Body of pancreas (tissue), 4 donors: ENCODE measurements at regions not wholly inside any gene's neighbourhood (a gene's known extent, or its start where the extent isn't known, plus 50 kb on each side); places are given as distances from the start of the nearest gene placed in this dataset.
A peak's percentile ranks its signal among the peaks of the same experiment; 100 is the strongest.

Experiments
- ATAC-seq: fragments of 150-250 bp; one replicate; pipeline ENCODE4 v1.9.1; 2016
- DNase-seq, 4 donors: peaks; one replicate each; pipeline ENCODE4 v3.0.0-alpha.2; 2019
- H3K27ac ChIP-seq, 4 donors: fragments of 200-600 bp; sonication (generic); 1 replicate in 3 of 4; 2 replicates in 1 of 4; pipeline versions ENCODE4 v1.5.1 to v1.6.1; 2016 to 2019; ENCODE audit warnings: mild to moderate bottlenecking in 1 of 4, mixed read lengths in 1 of 4, moderate library complexity in 1 of 4
- H3K27me3 ChIP-seq, 2 donors: fragments of 200-600 bp; sonication (generic); one replicate each; pipeline ENCODE4 v1.6.0; 2016; ENCODE audit warnings: mild to moderate bottlenecking in 1 of 2
- H3K36me3 ChIP-seq, 2 donors: fragments of 200-600 bp; sonication (generic); replicated peaks in 1 of 2; 2 replicates each; pipeline ENCODE4 v1.5.1; 2016; ENCODE audit warnings: low read depth in 2 of 2; ENCODE audit not compliant: insufficient read depth in 1 of 2
- H3K4me1 ChIP-seq: fragments of 200-600 bp; sonication (generic); one replicate; pipeline ENCODE4 v1.6.0; 2016
- H3K4me3 ChIP-seq, 2 donors: fragments of 200-600 bp; sonication (generic); 1 replicate in 1 of 2; 2 replicates in 1 of 2; pipeline ENCODE4 v1.5.1; 2016 to 2019
- H3K9me3 ChIP-seq, 3 donors: fragments of 200-600 bp; sonication (generic); 1 replicate in 2 of 3; 2 replicates in 1 of 3; pipeline ENCODE4 v1.5.1; 2016
- CTCF ChIP-seq, 7 experiments: fragments of 450-650 bp in 4 of 7; fragments of 200-600 bp in 3 of 7; sonication (generic) in 3 of 7; IDR thresholded peaks; one replicate each; pipeline ENCODE4 v1.5.1; 2016 to 2019; ENCODE audit warnings: antibody characterized with exemption in 7 of 7
- POLR2A ChIP-seq, 3 donors: fragments of 450-650 bp; IDR thresholded peaks; one replicate each; pipeline ENCODE4 v1.6.1; 2016; ENCODE audit warnings: antibody characterized with exemption in 3 of 3, mild to moderate bottlenecking in 2 of 3
- WGBS, 2 donors: methylation state at CpG; one replicate each; pipeline ENCODE4 v1.1.5; 2017; 5-methylcytosine and 5-hydroxymethylcytosine counted together
- intact Hi-C: fragments of 100-400 bp; cut with DNase I; formaldehyde crosslinking; loops from one replicate; pipeline ENCODE4 v1.15.1; 2023

DNA sequence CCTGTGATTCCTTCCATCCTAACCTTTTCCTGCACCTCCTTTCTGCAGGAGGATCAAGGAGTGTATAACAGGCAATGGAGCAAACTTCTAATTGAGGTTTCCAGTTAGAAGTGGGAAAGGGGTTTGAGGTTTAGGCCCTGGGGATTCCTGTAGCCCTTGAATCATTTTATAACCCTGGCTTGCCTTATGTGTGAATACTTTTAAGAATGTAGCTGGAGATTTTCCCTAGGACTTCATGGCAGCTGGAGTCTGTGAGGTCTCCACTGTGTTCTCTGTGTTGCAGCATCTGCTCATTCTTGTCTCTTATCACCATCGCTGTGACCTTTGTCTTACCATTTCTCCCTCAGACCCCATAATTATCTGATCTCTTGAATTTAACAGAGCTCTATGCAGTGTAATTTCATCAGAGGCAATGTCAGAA lies 370.2 kb upstream of the SLC14A2 start:
- Histone ChIP-seq H3K27me3 (no peaks in the 10 kb centered on the region), H3K4me1 (peaks cover 8% of the 10 kb centered on the region), H3K27ac (no peak overlapping the region), H3K36me3 (no peaks in the 10 kb centered on the region), H3K4me3 (no peak overlapping the region), H3K9me3 (no peaks in the 10 kb centered on the region)
- TF ChIP-seq CTCF (IDR thresholded peaks at IDR 0.05) (no peak), POLR2A (IDR thresholded peaks at IDR 0.05) (no peak)
- 85 to 86% methylated on average over 1 of the region's 1 CpG for WGBS, 2 donors
- intact Hi-C loops, result no loop called here
- DNase-seq, result no peak
- no peak for ATAC-seq

DNA sequence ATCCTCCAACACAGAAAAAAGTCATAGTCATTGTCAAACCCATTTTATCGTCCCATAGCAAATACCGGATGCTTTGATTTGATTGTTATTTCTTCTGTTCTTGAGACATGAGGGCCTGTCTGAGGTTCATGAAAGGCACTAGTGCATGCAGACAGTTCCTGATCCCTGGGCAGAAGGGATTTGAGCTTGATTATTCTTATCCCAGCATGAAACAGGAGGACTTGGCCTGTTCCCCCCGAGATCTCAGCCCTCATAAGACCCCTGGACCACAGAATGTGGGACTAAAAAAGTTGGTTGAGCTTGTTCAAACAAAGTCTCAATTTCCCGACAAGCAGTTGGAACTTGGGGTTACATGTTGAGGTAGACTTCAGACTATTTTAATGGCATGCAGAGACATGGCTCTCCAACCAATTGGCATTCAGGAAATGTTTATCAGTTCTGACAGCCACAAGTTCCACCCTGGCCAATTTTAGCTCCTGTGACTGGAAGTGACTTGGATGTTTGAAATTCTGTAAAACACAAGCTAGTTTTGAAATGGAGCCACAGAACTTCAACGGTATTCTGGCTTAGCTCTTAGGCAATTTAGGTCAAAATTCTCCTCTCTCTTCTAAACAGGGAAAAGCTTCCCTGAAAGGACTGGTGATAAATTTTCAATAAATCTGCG lies 366.9 kb upstream of the SLC14A2 start:
- Histone ChIP-seq H3K36me3 (no peaks in the 10 kb centered on the region), H3K4me1 (peaks cover 8% of the 10 kb centered on the region), H3K27me3 (no peaks in the 10 kb centered on the region), H3K27ac (peak overlapping the region in 2 of 4 donors; percentile 6 to 26), H3K9me3 (no peaks in the 10 kb centered on the region), H3K4me3 (no peak overlapping the region)
- no peak for TF ChIP-seq POLR2A (IDR thresholded peaks at IDR 0.05)
- TF ChIP-seq CTCF (IDR thresholded peaks at IDR 0.05), result no peak
- WGBS, 2 donors, result 51 to 71% methylated on average over 6 of the region's 6 CpGs
- DNase-seq, result peak in 1 of 4 donors; percentile 30
- intact Hi-C loops, result no loop called here
- ATAC-seq, result peak; percentile 58

DNA sequence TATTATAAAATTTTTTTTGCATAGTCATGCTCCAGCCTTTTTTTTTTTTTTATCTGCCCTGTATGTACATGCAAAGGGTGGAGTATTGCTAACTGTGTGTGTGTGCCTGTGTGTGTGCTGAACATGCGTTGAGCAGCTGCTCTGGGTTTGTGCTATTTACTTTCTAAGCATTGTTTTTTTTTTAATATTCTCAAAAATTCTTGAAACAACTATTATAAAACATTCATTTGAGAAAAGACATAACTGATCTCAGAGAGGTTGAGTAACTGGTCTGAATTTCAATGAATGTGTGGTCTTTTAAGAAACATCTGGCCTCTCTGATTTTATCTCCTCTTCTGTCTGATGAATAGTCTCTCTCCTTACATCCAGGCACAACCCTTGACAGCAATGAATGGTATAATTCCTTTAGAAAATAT lies 366.0 kb upstream of the SLC14A2 start:
- intact Hi-C loops, result no loop called here
- Histone ChIP-seq H3K9me3 (no peaks in the 10 kb centered on the region), H3K36me3 (no peaks in the 10 kb centered on the region), H3K4me1 (peaks cover 8% of the 10 kb centered on the region), H3K27ac (peak overlapping the region in 1 of 4 donors; percentile 6), H3K27me3 (no peaks in the 10 kb centered on the region), H3K4me3 (no peak overlapping the region)
- TF ChIP-seq POLR2A (IDR thresholded peaks at IDR 0.05) (no peak), CTCF (IDR thresholded peaks at IDR 0.05) (no peak)
- DNase-seq (no peak), ATAC-seq (no peak)
- 79 to 81% methylated on average over 1 of the region's 1 CpG for WGBS, 2 donors

DNA sequence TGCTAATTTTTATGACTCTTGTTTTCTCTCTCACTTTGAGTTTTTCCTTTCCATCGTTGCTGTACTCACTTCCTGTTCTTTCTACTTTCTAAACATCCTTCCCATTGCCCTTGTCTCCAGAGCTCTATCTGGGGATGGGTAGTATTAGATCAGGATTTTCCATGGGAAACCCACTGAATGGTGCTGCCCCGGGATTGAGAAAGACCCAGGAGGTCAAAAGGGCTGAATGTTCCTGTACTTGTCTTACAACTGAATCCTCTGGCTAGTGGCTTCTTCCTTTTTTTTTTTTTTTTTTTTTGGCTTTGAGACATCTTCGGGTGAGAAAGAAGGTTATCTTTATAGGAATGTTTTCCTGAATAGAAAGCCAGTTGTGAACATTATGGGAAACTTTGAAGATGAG lies 364.8 kb upstream of the SLC14A2 start:
- 70 to 78% methylated on average over 3 of the region's 3 CpGs for WGBS, 2 donors
- H3K27me3 ChIP-seq, result no peaks in the 10 kb centered on the region
- H3K4me3 ChIP-seq, result no peak overlapping the region
- intact Hi-C loops, result no loop called here
- ATAC-seq, result no peak
- no peak for DNase-seq
- H3K27ac ChIP-seq, result no peak overlapping the region
- peaks cover 17% of the 10 kb centered on the region for H3K4me1 ChIP-seq
- no peaks in the 10 kb centered on the region for H3K9me3 ChIP-seq
- no peaks in the 10 kb centered on the region for H3K36me3 ChIP-seq
- TF ChIP-seq POLR2A (IDR thresholded peaks at IDR 0.05) (no peak), CTCF (IDR thresholded peaks at IDR 0.05) (no peak)

DNA sequence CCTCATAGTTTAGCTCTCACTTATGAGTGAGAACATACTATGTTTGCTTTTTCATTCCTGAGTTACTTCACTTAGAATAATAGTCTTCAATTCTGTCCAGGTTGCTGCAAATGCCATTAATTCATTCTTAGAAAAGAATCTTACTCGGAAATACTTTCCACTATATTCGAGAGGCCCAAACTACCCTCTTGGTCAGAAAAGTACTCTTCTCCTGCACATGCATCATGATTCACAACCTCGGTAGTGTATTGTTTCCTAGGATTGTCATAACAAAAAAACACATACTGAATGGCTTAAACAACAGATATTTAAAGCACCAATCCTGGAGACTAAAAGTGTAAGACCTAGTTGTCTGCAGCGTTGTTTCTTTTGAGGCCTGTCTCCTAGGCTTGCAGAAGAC lies 364.0 kb upstream of the SLC14A2 start:
- TF ChIP-seq POLR2A (IDR thresholded peaks at IDR 0.05) (no peak), CTCF (IDR thresholded peaks at IDR 0.05) (no peak)
- no peak overlapping the region for H3K4me3 ChIP-seq
- WGBS, 2 donors, result 89 to 91% methylated on average over 4 of the region's 4 CpGs
- H3K27me3 ChIP-seq, result no peaks in the 10 kb centered on the region
- H3K36me3 ChIP-seq, result no peaks in the 10 kb centered on the region
- DNase-seq (no peak), ATAC-seq (no peak)
- no peak overlapping the region for H3K27ac ChIP-seq
- peaks cover 17% of the 10 kb centered on the region for H3K4me1 ChIP-seq
- intact Hi-C loops, result no loop called here
- H3K9me3 ChIP-seq, result no peaks in the 10 kb centered on the region
